T47D (cell line): ENCODE measurements at regions not wholly inside any gene's neighbourhood (a gene's known extent, or its start where the extent isn't known, plus 50 kb on each side); places are given as distances from the start of the nearest gene placed in this dataset.

ENCODE experiments used
- DNase-seq, 2 experiments: peaks; one replicate each; pipeline versions ENCODE4 v3.0.0 to v3.0.0-alpha.2; 2011 to 2012; ENCODE audit warnings: low read depth in 1 of 2, low spot score in 1 of 2
- JUND ChIP-seq: IDR thresholded peaks from 2 replicates; pipeline ENCODE4 v1.6.1; 2012; ENCODE audit warnings: low read depth
- in situ Hi-C: cut with HindIII; loops from 2 replicates; pipeline ENCODE4 v1.10.0; 2016; ENCODE audit warnings: low sequenced_read_pairs, low pct_unique_long_range_greater_than_20kb

GRCh38 chr4:12692815-12693214, 791.3 kb downstream of the RAB28 start:
- in situ Hi-C loops: no loop called here
- DNase-seq: no peak
- no peak for TF ChIP-seq JUND

- in situ Hi-C loops: no loop called here
- DNase-seq: no peak
- TF ChIP-seq JUND: no peak
These were observed 793.0 kb downstream of the RAB28 start for GRCh38 chr4:12691168-12691567.

- DNase-seq: no peak
- TF ChIP-seq JUND: no peak
- in situ Hi-C loops: no loop called here
These were observed 794.7 kb downstream of the RAB28 start for GRCh38 chr4:12689457-12689856.

GRCh38 chr4:12679217-12679616, 804.9 kb downstream of the RAB28 start:
- in situ Hi-C loops: no loop called here
- peak; percentile 1 to 14 for DNase-seq
- no peak for TF ChIP-seq JUND

- in situ Hi-C loops: no loop called here
- no peak for DNase-seq
- TF ChIP-seq JUND: no peak
These were observed 810.0 kb downstream of the RAB28 start for GRCh38 chr4:12674184-12674583.

GRCh38 chr4:12672303-12672702, 811.8 kb downstream of the RAB28 start:
- in situ Hi-C loops: no loop called here
- no peak for TF ChIP-seq JUND
- DNase-seq: no peak

- no peak for TF ChIP-seq JUND
- in situ Hi-C loops: no loop called here
- no peak for DNase-seq
These were observed 826.0 kb downstream of the RAB28 start for GRCh38 chr4:12658146-12658545.

- no peak for TF ChIP-seq JUND
- DNase-seq: no peak
- in situ Hi-C loops: no loop called here
These were observed 832.3 kb downstream of the RAB28 start for GRCh38 chr4:12651876-12652275.

GRCh38 chr4:12645732-12646131, 838.4 kb downstream of the RAB28 start:
- no peak for TF ChIP-seq JUND
- in situ Hi-C loops: no loop called here
- DNase-seq: no peak

GRCh38 chr4:12644261-12644660, 839.9 kb downstream of the RAB28 start:
- no peak for TF ChIP-seq JUND
- no peak for DNase-seq
- in situ Hi-C loops: no loop called here

GRCh38 chr4:12636191-12636590, 847.9 kb downstream of the RAB28 start:
- no peak for DNase-seq
- no peak for TF ChIP-seq JUND
- in situ Hi-C loops: no loop called here

GRCh38 chr4:12635629-12636028, 848.5 kb downstream of the RAB28 start:
- in situ Hi-C loops: no loop called here
- DNase-seq: no peak
- no peak for TF ChIP-seq JUND

GRCh38 chr4:12633053-12633651, 851.0 kb downstream of the RAB28 start:
- in situ Hi-C loops: no loop called here
- TF ChIP-seq JUND: no peak
- peak; percentile 28 to 81 for DNase-seq

GRCh38 chr4:12615822-12616221, 868.3 kb downstream of the RAB28 start:
- TF ChIP-seq JUND: no peak
- in situ Hi-C loops: no loop called here

More at GRCh38 chr4:12615822-12616221, 868.3 kb downstream of the RAB28 start:
- no peak for DNase-seq
